Activated T-helper 17 cell treated with anti-CD3 and anti-CD28 coated beads, Interleukin-2, amount 50 U/mL, for 72 hours (primary cell): ENCODE measurements at regions not wholly inside any gene's neighbourhood (a gene's known extent, or its start where the extent isn't known, plus 50 kb on each side); places are given as distances from the start of the nearest gene placed in this dataset.
A peak's percentile ranks its signal among the peaks of the same experiment; 100 is the strongest.

ENCODE experiments used
- ATAC-seq: fragments of 150-1000 bp; cut with Tn5 transposase; replicated peaks from 2 replicates; pipeline ENCODE4 v1.10.0; 2021; ENCODE audit warnings: mild to moderate bottlenecking, moderate library complexity
- H3K27ac Mint-ChIP-seq: one replicate; pipeline ENCODE4 v1.8.0; 2022; ENCODE audit warnings: mixed read lengths
- H3K27me3 Mint-ChIP-seq: one replicate; pipeline ENCODE4 v1.8.0; 2022; ENCODE audit warnings: mixed read lengths
- H3K36me3 Mint-ChIP-seq: one replicate; pipeline ENCODE4 v1.8.0; 2022; ENCODE audit warnings: low read depth, mild to moderate bottlenecking, mixed read lengths
- H3K4me1 Mint-ChIP-seq: one replicate; pipeline ENCODE4 v1.8.0; 2022; ENCODE audit warnings: mixed read lengths
- H3K4me3 Mint-ChIP-seq: one replicate; pipeline ENCODE4 v1.8.0; 2022; ENCODE audit warnings: mild to moderate bottlenecking, mixed read lengths
- H3K9me3 Mint-ChIP-seq: one replicate; pipeline ENCODE4 v1.8.0; 2022; ENCODE audit warnings: mixed read lengths

DNA sequence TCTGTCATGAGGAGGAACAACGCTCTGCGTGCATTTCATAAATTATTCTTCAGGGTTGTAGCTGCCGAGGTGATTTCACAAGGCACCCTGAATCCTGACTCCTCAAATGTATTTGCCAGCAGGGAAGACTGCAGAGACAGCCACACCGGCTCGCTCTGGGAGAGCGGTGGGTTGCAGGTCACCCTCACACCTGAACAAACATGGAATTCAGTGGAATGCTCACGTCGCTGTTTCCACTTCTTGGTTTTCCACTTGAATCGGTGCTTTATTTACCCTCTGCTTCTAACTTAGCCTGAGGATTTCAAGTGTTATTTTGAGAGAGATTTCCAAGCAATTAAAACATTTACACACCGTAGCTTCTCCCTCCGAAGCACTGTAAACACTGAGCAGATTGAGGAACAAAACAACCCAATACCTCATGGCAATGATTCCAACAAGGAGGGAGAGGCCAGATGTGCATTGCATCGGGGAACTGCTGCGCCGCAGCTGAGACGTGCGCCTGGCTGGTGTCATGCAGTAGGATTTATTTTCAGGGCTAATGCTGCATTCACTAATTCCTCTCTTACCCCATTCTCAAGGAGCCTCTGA, 59.5 kb upstream of the GGTLC1 start:
- peak overlapping the region; percentile 32 for H3K27ac Mint-ChIP-seq
- no peak overlapping the region for H3K4me3 Mint-ChIP-seq
- H3K4me1 Mint-ChIP-seq = peaks cover 22% of the 10 kb centered on the region
- no peaks in the 10 kb centered on the region for H3K9me3 Mint-ChIP-seq
- no peak for ATAC-seq
- no peaks in the 10 kb centered on the region for H3K27me3 Mint-ChIP-seq
- H3K36me3 Mint-ChIP-seq = no peaks in the 10 kb centered on the region

DNA sequence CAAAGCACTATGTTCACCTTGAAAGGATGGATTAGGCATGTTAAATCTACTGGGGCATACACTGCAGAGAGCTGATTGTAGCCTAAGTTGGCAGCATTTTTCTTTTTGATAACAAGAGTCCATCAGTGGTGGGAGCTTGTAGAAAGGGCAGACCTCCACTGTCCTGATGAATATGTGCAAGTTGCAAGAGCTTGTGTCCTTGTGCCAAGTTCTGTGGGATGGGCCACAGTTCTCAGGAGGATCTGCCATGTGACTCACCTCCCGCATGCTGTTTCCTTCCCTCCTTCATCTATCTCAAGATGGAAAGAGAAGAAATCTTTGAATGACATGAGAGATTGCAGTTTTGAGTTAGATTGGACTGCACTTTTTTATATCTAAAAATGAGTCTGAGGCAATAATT, 58.3 kb upstream of the GGTLC1 start:
- Mint-ChIP-seq H3K36me3 (no peaks in the 10 kb centered on the region), H3K4me3 (no peak overlapping the region), H3K27me3 (no peaks in the 10 kb centered on the region), H3K27ac (no peak overlapping the region), H3K9me3 (no peaks in the 10 kb centered on the region), H3K4me1 (peaks cover 22% of the 10 kb centered on the region)
- ATAC-seq = no peak

DNA sequence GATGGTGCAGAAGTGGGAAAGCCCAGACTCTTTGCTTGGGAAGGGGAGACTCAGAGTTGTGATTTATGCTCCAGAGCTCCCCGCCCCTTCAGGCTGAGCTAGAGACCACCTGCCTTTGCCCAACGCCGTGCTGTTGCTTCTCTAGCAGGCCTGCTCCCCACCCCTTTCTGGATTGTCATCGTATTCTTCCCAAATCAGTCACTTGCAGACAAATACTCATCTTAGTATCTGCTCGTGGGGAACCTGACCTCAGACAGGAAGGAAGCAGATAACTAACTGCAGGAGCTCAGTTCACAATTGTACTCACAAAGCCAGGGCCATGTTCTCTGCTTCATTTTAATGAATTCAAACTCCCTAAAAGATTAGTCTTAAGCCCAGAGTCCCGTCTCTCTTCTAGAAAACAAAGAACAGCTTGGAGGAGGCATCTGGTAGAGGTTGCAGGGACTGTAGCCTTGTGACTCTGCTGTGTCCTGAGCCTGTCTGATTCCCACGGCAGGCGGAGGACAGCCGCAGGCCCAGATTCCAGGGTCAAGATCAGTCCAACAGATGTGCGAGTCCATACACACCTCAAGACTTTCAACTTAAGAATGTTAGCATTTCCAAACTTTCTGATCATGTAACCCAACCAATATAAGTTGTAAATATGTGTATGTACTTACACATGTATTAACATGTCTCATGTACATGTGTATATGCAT, 57.2 kb upstream of the GGTLC1 start:
- H3K4me3 Mint-ChIP-seq = peak overlapping the region; percentile 49
- H3K27me3 Mint-ChIP-seq = no peaks in the 10 kb centered on the region
- H3K27ac Mint-ChIP-seq = no peak overlapping the region
- peaks cover 25% of the 10 kb centered on the region for H3K4me1 Mint-ChIP-seq
- H3K9me3 Mint-ChIP-seq = no peaks in the 10 kb centered on the region
- H3K36me3 Mint-ChIP-seq = no peaks in the 10 kb centered on the region
- ATAC-seq = peak; percentile 91

DNA sequence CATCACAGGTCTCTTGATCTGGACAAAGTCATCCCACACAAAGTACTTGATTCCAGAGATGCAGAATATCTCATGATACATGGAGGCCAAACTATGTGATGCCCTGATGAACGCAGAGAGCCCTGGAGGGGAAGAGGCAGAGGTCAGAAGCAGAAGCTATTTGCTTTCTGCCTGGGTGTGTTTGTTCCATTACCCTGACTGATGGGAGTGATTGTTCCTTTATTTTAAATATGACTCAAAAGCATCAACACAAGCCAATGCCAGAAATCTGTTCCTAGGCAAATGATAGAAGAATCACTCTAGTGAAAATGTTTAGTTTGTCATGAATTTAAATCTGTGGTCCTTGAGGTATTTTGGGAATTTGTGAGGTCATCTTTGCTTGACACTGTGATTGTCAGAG, 54.7 kb upstream of the GGTLC1 start:
- no peak for ATAC-seq
- H3K9me3 Mint-ChIP-seq = no peaks in the 10 kb centered on the region
- H3K4me1 Mint-ChIP-seq = peaks cover 18% of the 10 kb centered on the region
- no peaks in the 10 kb centered on the region for H3K36me3 Mint-ChIP-seq
- no peaks in the 10 kb centered on the region for H3K27me3 Mint-ChIP-seq
- no peak overlapping the region for H3K27ac Mint-ChIP-seq
- no peak overlapping the region for H3K4me3 Mint-ChIP-seq

DNA sequence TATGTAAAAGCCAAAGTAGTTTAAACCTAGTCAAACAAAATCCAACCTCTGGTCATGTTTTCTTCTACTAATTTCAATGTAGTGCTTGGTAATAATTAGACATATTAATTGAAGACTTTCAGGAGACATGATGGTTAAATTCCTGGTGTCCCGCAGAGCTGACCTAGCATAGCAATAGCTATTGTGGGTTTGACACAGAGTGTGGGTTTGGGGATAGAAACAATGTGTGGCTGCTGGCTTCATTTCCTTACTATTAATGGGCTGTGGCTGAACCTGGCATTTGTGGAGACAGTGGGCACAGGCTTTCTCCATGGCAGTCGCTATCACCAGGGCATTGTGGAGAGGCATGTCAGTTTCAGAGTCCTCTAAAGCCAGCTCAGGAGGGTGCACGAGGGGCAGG, 54.1 kb upstream of the GGTLC1 start:
- Mint-ChIP-seq H3K27me3 (no peaks in the 10 kb centered on the region), H3K4me3 (no peak overlapping the region), H3K36me3 (no peaks in the 10 kb centered on the region), H3K9me3 (no peaks in the 10 kb centered on the region), H3K27ac (no peak overlapping the region), H3K4me1 (peaks cover 18% of the 10 kb centered on the region)
- no peak for ATAC-seq

DNA sequence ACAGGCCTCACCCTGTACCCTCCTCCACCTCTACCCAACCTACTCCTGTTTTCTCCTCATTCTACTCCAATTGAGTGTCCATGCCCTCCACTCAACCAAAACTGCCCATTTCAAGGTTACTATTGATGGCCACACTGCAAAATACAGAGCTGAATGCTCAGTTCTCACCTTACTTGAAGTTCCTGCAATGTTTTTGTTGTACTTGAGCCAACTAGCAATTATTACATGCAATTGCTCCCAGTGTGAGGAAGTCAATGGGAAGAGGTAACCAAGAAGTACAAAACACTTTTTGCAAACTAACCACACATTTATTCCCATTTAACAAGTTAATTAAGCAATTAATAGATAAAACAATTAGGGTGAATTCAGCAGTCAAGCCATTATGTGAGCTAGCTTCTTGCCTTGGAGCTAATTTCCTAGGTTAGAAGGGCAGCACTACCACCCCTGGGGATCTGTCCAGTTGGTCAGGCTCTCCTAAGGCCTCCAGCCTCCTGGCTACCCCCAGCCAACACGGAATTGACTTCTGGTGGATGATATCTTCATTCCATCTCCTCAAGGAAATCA, 52.4 kb upstream of the GGTLC1 start:
- ATAC-seq = no peak
- H3K27ac Mint-ChIP-seq = no peak overlapping the region

DNA sequence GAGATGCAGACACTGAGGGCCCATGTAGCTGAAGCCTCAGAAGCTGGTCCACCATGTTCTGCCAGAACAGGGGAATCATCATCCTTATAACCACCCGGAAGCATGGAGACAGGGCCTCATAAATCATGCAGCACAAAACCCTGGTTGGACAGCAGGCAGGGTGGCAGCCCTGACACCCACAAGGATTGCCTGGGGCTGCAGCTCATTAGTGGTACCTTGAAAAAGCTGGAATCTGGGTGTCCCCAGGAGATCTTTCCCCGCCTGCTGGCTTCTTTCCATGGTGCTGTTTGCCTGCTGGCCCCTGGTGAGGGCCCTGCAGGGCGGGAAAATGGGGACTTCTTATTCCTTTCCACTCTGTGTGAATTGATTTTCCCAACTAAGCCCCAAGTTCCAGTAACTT, 50.6 kb upstream of the GGTLC1 start:
- Mint-ChIP-seq H3K9me3 (no peaks in the 10 kb centered on the region), H3K36me3 (no peaks in the 10 kb centered on the region), H3K4me1 (peaks cover 4% of the 10 kb centered on the region), H3K4me3 (no peak overlapping the region), H3K27ac (no peak overlapping the region), H3K27me3 (no peaks in the 10 kb centered on the region)
- ATAC-seq = no peak

More for the DNA sequence above, 52.4 kb upstream of the GGTLC1 start:
- Mint-ChIP-seq H3K9me3 (no peaks in the 10 kb centered on the region), H3K4me3 (no peak overlapping the region), H3K27me3 (no peaks in the 10 kb centered on the region), H3K36me3 (no peaks in the 10 kb centered on the region), H3K4me1 (peaks cover 13% of the 10 kb centered on the region)
